Fibroblast of lung (primary cell): ENCODE measurements at regions not wholly inside any gene's neighbourhood (a gene's known extent, or its start where the extent isn't known, plus 50 kb on each side); places are given as distances from the start of the nearest gene placed in this dataset.

Source experiments
- DNase-seq, 2 donors: peaks; one replicate each; pipeline versions ENCODE4 v3.0.0 to v3.0.0-alpha.2; 2010; ENCODE audit warnings: low read depth in 2 of 2
- H2AFZ ChIP-seq: 2 replicates; pipeline ENCODE4 v1.5.1; 2012; ENCODE audit warnings: low read length, control low read depth, inconsistent platforms
- H3K27ac ChIP-seq: 2 replicates; pipeline ENCODE4 v1.5.1; 2011; ENCODE audit warnings: low read length, control low read depth; ENCODE audit not compliant: insufficient read depth
- H3K27me3 ChIP-seq: 2 replicates; pipeline ENCODE4 v1.5.1; 2011; ENCODE audit warnings: mild to moderate bottlenecking, low read length; ENCODE audit not compliant: control insufficient read depth, insufficient read depth
- H3K36me3 ChIP-seq: 2 replicates; pipeline ENCODE4 v1.5.1; 2011; ENCODE audit warnings: low read length; ENCODE audit not compliant: control insufficient read depth, insufficient read depth
- H3K4me1 ChIP-seq: 2 replicates; pipeline ENCODE4 v1.5.1; 2011; ENCODE audit warnings: low read length; ENCODE audit not compliant: control insufficient read depth, insufficient read depth; ENCODE audit errors: extremely low read depth
- H3K4me2 ChIP-seq: 2 replicates; pipeline ENCODE4 v1.5.1; 2011; ENCODE audit warnings: low read length, control low read depth; ENCODE audit not compliant: insufficient read depth; ENCODE audit errors: extremely low read depth
- H3K4me3 ChIP-seq, 4 experiments: fragments of 200-600 bp in 1 of 4; sonication (generic) in 1 of 4; replicated peaks in 1 of 4; 2 replicates each; pipeline ENCODE4 v1.5.1; 2011 to 2016; ENCODE audit warnings: low read length in 4 of 4, low read depth in 3 of 4, mild to moderate bottlenecking in 3 of 4, control low read depth in 2 of 4, inconsistent platforms in 1 of 4, mixed read lengths in 1 of 4; ENCODE audit not compliant: insufficient read depth in 1 of 4; ENCODE audit errors: control extremely low read depth in 1 of 4
- H3K79me2 ChIP-seq: 2 replicates; pipeline ENCODE4 v1.5.1; 2012; ENCODE audit warnings: mild to moderate bottlenecking, low read length, inconsistent platforms; ENCODE audit not compliant: control insufficient read depth, insufficient read depth
- H3K9ac ChIP-seq: 2 replicates; pipeline ENCODE4 v1.5.1; 2011; ENCODE audit warnings: mild to moderate bottlenecking, low read length, control low read depth; ENCODE audit not compliant: insufficient read depth
- H3K9me3 ChIP-seq: 2 replicates; pipeline ENCODE4 v1.5.1; 2012; ENCODE audit warnings: low read depth, low read length; ENCODE audit not compliant: control insufficient read depth, insufficient read depth
- H4K20me1 ChIP-seq: 2 replicates; pipeline ENCODE4 v1.5.1; 2011; ENCODE audit warnings: low read length; ENCODE audit not compliant: control insufficient read depth, insufficient read depth; ENCODE audit errors: extremely low read depth
- EZH2 ChIP-seq: IDR thresholded peaks from 2 replicates; pipeline ENCODE4 v1.5.1; 2012; ENCODE audit warnings: low read length, control low read depth, mild to moderate bottlenecking; ENCODE audit errors: missing control alignments
- TF ChIP-seq, protein P1 (sequence below), 2 donors: IDR thresholded peaks in 1 of 2; conservative IDR thresholded peaks in 1 of 2; 1 replicate in 1 of 2; 2 replicates in 1 of 2; pipeline ENCODE4 v1.5.1; 2011 to 2012; ENCODE audit warnings: low read length in 2 of 2, control low read depth in 1 of 2, inconsistent platforms in 1 of 2, low read depth in 1 of 2, mild to moderate bottlenecking in 1 of 2

DNA sequence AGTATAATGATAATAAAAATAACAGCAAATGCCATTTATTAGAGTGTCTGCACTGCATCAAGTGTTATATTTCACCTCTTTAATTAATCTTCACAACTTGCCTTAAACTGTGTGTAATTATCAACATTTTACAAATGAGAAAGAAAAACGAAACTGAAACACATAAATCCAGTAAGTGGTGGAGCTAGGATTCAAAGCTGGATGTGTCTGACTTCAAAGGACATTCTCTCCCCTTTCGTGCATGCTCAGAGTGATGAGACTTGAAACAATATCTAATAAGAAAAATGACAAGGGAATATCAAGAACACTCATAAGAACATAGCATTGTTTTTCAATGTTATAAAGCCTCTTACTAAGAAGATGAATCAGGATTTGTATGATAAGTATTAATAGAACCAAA lies 78.8 kb downstream of the DUSP6 start:
- peak overlapping the region; percentile 23 for H3K4me2 ChIP-seq
- DNase-seq, result no peak
- no peaks in the 10 kb centered on the region for H3K27me3 ChIP-seq
- no peaks in the 10 kb centered on the region for H4K20me1 ChIP-seq
- H3K4me3 ChIP-seq, result no peak overlapping the region
- H3K79me2 ChIP-seq, result no peaks in the 10 kb centered on the region
- no peaks in the 10 kb centered on the region for H3K36me3 ChIP-seq
- peak overlapping the region; percentile 26 for H2AFZ ChIP-seq
- TF ChIP-seq EZH2, result no peak
- TF ChIP-seq, protein P1, sequence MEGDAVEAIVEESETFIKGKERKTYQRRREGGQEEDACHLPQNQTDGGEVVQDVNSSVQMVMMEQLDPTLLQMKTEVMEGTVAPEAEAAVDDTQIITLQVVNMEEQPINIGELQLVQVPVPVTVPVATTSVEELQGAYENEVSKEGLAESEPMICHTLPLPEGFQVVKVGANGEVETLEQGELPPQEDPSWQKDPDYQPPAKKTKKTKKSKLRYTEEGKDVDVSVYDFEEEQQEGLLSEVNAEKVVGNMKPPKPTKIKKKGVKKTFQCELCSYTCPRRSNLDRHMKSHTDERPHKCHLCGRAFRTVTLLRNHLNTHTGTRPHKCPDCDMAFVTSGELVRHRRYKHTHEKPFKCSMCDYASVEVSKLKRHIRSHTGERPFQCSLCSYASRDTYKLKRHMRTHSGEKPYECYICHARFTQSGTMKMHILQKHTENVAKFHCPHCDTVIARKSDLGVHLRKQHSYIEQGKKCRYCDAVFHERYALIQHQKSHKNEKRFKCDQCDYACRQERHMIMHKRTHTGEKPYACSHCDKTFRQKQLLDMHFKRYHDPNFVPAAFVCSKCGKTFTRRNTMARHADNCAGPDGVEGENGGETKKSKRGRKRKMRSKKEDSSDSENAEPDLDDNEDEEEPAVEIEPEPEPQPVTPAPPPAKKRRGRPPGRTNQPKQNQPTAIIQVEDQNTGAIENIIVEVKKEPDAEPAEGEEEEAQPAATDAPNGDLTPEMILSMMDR (conservative IDR thresholded peaks at IDR 0.05 in 1 of 2, IDR thresholded peaks at IDR 0.05 in 1 of 2; ENCODE audit: low read depth in 1 of 2, low read length in 2 of 2), result no peak
- H3K9ac ChIP-seq, result no peak overlapping the region
- no peak overlapping the region for H3K27ac ChIP-seq
- no peaks in the 10 kb centered on the region for H3K4me1 ChIP-seq
- H3K9me3 ChIP-seq, result no peaks in the 10 kb centered on the region

DNA sequence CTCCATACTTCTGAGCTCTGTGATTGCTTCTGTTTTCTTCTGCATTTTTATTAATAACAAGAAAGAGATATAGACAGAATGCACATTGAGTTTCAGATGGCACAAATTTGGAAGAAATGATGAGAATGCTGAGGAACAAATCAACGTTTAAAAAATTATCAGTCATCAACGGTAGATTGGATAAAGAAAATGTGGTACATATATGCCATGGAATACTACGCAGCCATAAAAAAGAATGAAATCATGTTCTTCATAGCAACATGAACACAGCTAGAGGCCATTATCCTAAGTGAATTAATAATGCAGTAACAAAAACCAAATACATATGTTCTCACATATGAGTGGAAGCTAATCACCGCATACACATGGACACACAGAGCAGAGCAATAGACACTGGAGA lies 81.8 kb downstream of the DUSP6 start:
- no peak overlapping the region for H2AFZ ChIP-seq
- no peaks in the 10 kb centered on the region for H3K4me1 ChIP-seq
- TF ChIP-seq, protein P1 (conservative IDR thresholded peaks at IDR 0.05 in 1 of 2, IDR thresholded peaks at IDR 0.05 in 1 of 2; ENCODE audit: low read depth in 1 of 2, low read length in 2 of 2), result no peak
- TF ChIP-seq EZH2, result no peak
- H3K79me2 ChIP-seq, result no peaks in the 10 kb centered on the region
- no peaks in the 10 kb centered on the region for H3K9me3 ChIP-seq
- H3K36me3 ChIP-seq, result no peaks in the 10 kb centered on the region
- H3K4me2 ChIP-seq, result no peak overlapping the region
- no peak overlapping the region for H3K4me3 ChIP-seq
- no peak for DNase-seq
- no peak overlapping the region for H3K27ac ChIP-seq
- H3K27me3 ChIP-seq, result no peaks in the 10 kb centered on the region
- H3K9ac ChIP-seq, result no peak overlapping the region
- H4K20me1 ChIP-seq, result no peaks in the 10 kb centered on the region

DNA sequence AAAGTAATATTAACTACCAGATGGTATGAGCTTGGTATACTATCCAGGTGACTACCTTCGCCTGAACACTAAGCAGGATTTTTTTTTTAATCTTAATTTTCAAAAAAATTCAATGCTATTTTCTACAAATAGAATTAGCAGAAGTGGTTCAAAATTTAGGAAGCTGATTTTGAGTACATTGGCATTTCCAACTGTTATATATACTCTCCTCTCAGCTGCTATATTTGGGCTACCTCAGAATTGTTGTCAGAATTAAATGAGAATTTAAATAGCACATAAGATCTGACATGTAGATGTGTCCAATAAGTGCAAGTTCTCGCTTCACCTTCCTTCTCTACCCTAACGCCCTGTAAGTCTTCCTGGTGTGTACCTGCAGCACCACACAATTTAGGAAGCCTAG lies 83.1 kb downstream of the DUSP6 start:
- TF ChIP-seq, protein P1 (conservative IDR thresholded peaks at IDR 0.05 in 1 of 2, IDR thresholded peaks at IDR 0.05 in 1 of 2; ENCODE audit: low read depth in 1 of 2, low read length in 2 of 2), result no peak
- TF ChIP-seq EZH2, result no peak
- H3K9me3 ChIP-seq, result no peaks in the 10 kb centered on the region

More for the DNA sequence above, 83.1 kb downstream of the DUSP6 start:
- Histone ChIP-seq H3K4me3 (no peak overlapping the region), H2AFZ (no peak overlapping the region), H3K9ac (no peak overlapping the region), H3K27me3 (no peaks in the 10 kb centered on the region), H3K27ac (no peak overlapping the region), H3K4me1 (no peaks in the 10 kb centered on the region), H3K4me2 (no peak overlapping the region), H3K79me2 (no peaks in the 10 kb centered on the region), H3K36me3 (no peaks in the 10 kb centered on the region), H4K20me1 (no peaks in the 10 kb centered on the region)
- DNase-seq, result no peak
